Cardiac muscle cell (in vitro differentiated cells and primary cell): ENCODE measurements at regions not wholly inside any gene's neighbourhood (a gene's known extent, or its start where the extent isn't known, plus 50 kb on each side); places are given as distances from the start of the nearest gene placed in this dataset.

Experiments
- DNase-seq, 2 donors: peaks; one replicate each; pipeline versions ENCODE4 v3.0.0 to v3.0.0-alpha.2; 2010 to 2017; ENCODE audit warnings: low read depth in 1 of 2, low spot score in 1 of 2
- H3K27ac ChIP-seq: fragments of 200-600 bp; sonication (generic); 2 replicates; pipeline ENCODE4 v1.5.1; 2016
- H3K27me3 ChIP-seq: fragments of 200-600 bp; sonication (generic); 2 replicates; pipeline ENCODE4 v1.6.0; 2016; ENCODE audit warnings: control low read depth
- H3K36me3 ChIP-seq: fragments of 200-600 bp; sonication (generic); 2 replicates; pipeline ENCODE4 v1.5.1; 2016; ENCODE audit warnings: control low read depth
- H3K4me1 ChIP-seq: fragments of 200-600 bp; sonication (generic); 2 replicates; pipeline ENCODE4 v1.8.1; 2017; ENCODE audit warnings: low read depth, mild to moderate bottlenecking, mixed run types
- H3K4me3 ChIP-seq: fragments of 200-600 bp; sonication (generic); 2 replicates; pipeline ENCODE4 v1.5.1; 2016; ENCODE audit warnings: mild to moderate bottlenecking
- H3K9me3 ChIP-seq: fragments of 200-600 bp; sonication (generic); 2 replicates; pipeline ENCODE4 v1.5.1; 2017; ENCODE audit warnings: low read depth, mild to moderate bottlenecking, control low read depth
- TF ChIP-seq, protein P1 (sequence below): IDR thresholded peaks from 2 replicates; pipeline ENCODE4 v1.5.1; 2012; ENCODE audit warnings: low read depth, mild to moderate bottlenecking, low read length

DNA sequence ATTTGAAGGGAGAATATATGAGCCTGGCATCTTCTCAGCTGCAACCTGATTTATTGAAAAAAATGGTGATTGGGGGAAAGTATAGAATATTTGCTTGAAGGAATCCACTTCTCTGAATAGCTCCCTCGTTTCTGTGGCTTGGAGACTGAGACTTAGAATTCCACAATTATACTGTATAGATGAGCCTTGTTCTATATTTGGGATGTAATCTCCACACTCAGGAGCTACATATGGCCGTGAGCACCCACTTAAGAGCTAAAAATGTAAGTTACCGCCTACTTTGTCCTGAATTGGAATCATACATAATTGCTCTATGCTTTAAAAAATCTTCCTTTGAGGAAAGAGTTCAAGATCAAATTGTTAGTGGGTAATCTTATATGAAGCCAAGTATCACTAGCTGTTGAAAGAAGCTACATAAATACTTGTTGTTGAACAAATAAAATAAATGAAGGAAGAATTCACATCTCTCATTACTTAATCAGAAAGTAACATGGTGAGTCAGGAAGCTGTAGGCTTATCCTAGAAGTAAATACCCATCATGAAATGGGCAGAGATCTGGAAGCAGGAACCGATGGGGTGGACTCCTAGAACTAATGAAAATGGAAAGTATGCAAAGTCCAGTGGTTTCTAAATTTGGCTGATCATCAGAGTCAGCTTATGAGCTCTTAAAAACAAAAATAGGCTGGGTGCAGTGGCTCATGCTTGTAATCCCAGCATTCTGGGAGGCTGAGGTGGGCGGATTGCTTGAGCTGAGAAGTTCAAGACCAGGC, 254.3 kb downstream of the SOX4 start:
- H3K9me3 ChIP-seq, result no peaks in the 10 kb centered on the region
- no peaks in the 10 kb centered on the region for H3K36me3 ChIP-seq
- no peak overlapping the region for H3K4me3 ChIP-seq
- no peaks in the 10 kb centered on the region for H3K27me3 ChIP-seq
- TF ChIP-seq, protein P1, sequence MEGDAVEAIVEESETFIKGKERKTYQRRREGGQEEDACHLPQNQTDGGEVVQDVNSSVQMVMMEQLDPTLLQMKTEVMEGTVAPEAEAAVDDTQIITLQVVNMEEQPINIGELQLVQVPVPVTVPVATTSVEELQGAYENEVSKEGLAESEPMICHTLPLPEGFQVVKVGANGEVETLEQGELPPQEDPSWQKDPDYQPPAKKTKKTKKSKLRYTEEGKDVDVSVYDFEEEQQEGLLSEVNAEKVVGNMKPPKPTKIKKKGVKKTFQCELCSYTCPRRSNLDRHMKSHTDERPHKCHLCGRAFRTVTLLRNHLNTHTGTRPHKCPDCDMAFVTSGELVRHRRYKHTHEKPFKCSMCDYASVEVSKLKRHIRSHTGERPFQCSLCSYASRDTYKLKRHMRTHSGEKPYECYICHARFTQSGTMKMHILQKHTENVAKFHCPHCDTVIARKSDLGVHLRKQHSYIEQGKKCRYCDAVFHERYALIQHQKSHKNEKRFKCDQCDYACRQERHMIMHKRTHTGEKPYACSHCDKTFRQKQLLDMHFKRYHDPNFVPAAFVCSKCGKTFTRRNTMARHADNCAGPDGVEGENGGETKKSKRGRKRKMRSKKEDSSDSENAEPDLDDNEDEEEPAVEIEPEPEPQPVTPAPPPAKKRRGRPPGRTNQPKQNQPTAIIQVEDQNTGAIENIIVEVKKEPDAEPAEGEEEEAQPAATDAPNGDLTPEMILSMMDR, result no peak
- H3K4me1 ChIP-seq, result peaks cover 56% of the 10 kb centered on the region
- DNase-seq, result peak in 1 of 2 donors; percentile 59
- H3K27ac ChIP-seq, result peak overlapping the region; percentile 91

DNA sequence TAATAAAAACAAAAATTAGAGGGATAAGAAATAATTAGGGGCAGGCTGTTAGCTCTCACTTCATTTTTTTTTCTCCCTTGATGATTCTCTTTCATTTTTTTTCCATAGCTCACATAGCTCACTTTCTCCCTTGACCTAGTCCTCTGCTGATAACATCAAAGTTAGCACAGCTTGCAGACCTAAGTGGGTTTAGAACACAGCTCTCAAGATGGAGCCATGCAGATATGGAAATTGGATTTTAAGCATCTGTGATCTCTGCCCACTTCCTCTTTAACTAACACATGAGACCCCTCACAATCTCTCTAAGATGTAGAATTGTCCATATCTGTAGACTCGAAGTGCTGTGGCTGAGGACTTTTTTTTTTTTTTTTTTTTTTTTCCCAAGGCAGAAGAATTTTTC, 257.1 kb downstream of the SOX4 start:
- Histone ChIP-seq H3K4me3 (no peak overlapping the region), H3K36me3 (no peaks in the 10 kb centered on the region), H3K27ac (no peak overlapping the region), H3K27me3 (no peaks in the 10 kb centered on the region), H3K9me3 (no peaks in the 10 kb centered on the region), H3K4me1 (peaks cover 55% of the 10 kb centered on the region)
- DNase-seq, result no peak
- TF ChIP-seq, protein P1, result no peak

DNA sequence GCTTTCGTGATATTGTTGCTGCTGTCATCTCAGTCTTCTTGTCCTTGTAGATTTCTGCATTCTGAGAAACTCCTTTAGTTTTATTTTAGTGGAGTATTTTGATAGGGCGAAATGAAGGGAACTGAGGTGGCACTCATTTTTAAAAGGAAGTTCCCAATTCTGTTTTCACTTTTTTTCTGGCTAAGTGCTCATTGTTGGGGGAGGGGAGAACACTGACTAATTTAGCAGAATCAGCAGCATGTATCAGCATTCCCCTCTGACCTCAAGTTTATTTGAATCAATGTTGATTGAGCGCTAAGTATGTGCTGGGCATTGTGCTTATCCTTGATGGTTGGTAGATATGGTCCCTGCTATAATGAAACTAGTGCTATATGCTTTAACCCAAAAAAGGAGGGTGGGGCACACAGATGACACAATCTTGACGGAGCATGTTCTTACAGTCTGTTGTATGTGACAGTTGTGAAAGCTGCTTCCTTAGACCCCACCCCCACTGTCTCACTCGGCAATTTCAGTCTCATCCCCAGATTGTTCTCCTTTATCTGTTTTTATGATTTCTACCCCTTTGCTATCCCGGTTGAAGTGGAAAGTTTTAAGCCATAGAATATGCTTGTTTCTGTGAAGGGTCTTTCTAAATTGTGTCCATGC, 262.4 kb downstream of the SOX4 start:
- no peak overlapping the region for H3K4me3 ChIP-seq
- H3K4me1 ChIP-seq, result peaks cover 15% of the 10 kb centered on the region
- H3K27ac ChIP-seq, result no peak overlapping the region
- no peak for DNase-seq
- no peaks in the 10 kb centered on the region for H3K27me3 ChIP-seq
- no peaks in the 10 kb centered on the region for H3K9me3 ChIP-seq
- TF ChIP-seq, protein P1, result no peak
- H3K36me3 ChIP-seq, result no peaks in the 10 kb centered on the region

DNA sequence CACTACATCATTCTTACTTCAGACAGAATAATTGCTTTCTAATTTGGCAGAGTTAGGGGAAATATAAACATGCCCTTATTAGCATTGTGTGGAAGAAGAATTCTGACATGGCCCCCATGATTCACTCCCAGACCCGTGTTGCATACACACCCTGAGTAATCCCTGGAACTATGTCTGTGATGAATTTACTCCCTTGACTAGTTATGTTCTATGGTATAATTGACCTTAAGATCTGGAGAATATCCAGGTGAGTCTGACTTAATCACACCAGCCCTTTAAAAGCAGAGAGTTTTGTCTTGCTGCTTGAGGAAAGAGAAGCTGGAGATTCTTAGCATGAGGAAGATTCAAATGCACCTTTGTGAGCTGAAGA, 262.9 kb downstream of the SOX4 start:
- no peak overlapping the region for H3K27ac ChIP-seq
- no peaks in the 10 kb centered on the region for H3K9me3 ChIP-seq
- H3K27me3 ChIP-seq, result no peaks in the 10 kb centered on the region
- H3K4me3 ChIP-seq, result no peak overlapping the region
- H3K36me3 ChIP-seq, result no peaks in the 10 kb centered on the region
- TF ChIP-seq, protein P1, result no peak
- peak in 1 of 2 donors; percentile 50 for DNase-seq
- peaks cover 15% of the 10 kb centered on the region for H3K4me1 ChIP-seq

DNA sequence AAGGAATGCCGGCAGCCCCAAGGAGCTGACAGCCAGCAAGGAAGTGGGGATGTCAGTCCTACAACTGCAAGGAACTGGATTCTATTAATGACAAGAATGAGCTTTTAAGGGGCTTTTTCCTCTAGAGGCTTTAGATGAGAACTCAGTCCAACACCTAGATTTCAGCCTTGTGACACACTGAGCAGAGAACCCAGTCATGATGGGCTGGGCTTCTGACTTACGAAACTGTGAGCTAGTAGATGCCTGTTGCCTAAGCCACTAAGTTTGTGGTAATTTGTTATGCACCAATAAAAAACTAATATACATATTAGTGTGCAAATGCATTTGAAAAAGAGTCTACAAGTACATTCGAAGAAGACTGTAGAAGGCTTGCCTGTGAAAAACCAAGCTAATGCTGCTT, 263.3 kb downstream of the SOX4 start:
- H3K4me1 ChIP-seq, result peaks cover 15% of the 10 kb centered on the region
- no peak overlapping the region for H3K27ac ChIP-seq
- DNase-seq, result peak in 1 of 2 donors; percentile 40
- H3K9me3 ChIP-seq, result no peaks in the 10 kb centered on the region
- no peak overlapping the region for H3K4me3 ChIP-seq
- H3K27me3 ChIP-seq, result no peaks in the 10 kb centered on the region
- no peaks in the 10 kb centered on the region for H3K36me3 ChIP-seq
- TF ChIP-seq, protein P1, result no peak
